MCF 10A (cell line): ENCODE measurements at regions not wholly inside any gene's neighbourhood (a gene's known extent, or its start where the extent isn't known, plus 50 kb on each side); places are given as distances from the start of the nearest gene placed in this dataset.

ENCODE experiments used
- BruUV-seq: library from RNA; stranded (reverse); fragments of 400-500 nt; replicated peaks from 2 replicates; lab custom pipeline; 2021; lab: Mats Ljungman, UMichigan
- CTCF ChIA-PET: fragments of 300-600 bp; sonication (Branson Sonifier 250); formaldehyde crosslinking; extraction: SDS; loops from one replicate; lab custom pipeline; 2021; ENCODE audit warnings: antibody characterized with exemption, inconsistent platforms; lab: Yijun Ruan, JAX
- POLR2A ChIA-PET: fragments of 300-600, 350-650 bp; sonication (Branson Sonifier 250); formaldehyde crosslinking; extraction: SDS; loops from one replicate; lab custom pipeline; 2020; ENCODE audit warnings: antibody characterized with exemption, inconsistent platforms; lab: Yijun Ruan, JAX
- DNase-seq: peaks from one replicate; pipeline ENCODE4 v3.0.0-alpha.2; 2018; ENCODE audit not compliant: unreplicated experiment
- H3K27ac Mint-ChIP-seq: one replicate; pipeline ENCODE4 v1.8.0; 2022; ENCODE audit warnings: mild to moderate bottlenecking, low read depth, mixed read lengths; ENCODE audit not compliant: unreplicated experiment
- H3K27me3 Mint-ChIP-seq: one replicate; pipeline ENCODE4 v1.8.0; 2022; ENCODE audit warnings: mixed read lengths; ENCODE audit not compliant: insufficient read depth, unreplicated experiment
- H3K36me3 Mint-ChIP-seq: one replicate; pipeline ENCODE4 v1.8.0; 2022; ENCODE audit warnings: mild to moderate bottlenecking, moderate library complexity, mixed read lengths; ENCODE audit not compliant: insufficient read depth, unreplicated experiment
- H3K4me1 Mint-ChIP-seq: one replicate; pipeline ENCODE4 v1.8.0; 2022; ENCODE audit warnings: mixed read lengths; ENCODE audit not compliant: insufficient read depth, unreplicated experiment
- H3K4me3 Mint-ChIP-seq: one replicate; pipeline ENCODE4 v1.8.0; 2022; ENCODE audit warnings: mild to moderate bottlenecking, moderate library complexity, mixed read lengths; ENCODE audit not compliant: unreplicated experiment
- H3K9me3 Mint-ChIP-seq: one replicate; pipeline ENCODE4 v1.8.0; 2022; ENCODE audit warnings: mixed read lengths; ENCODE audit not compliant: unreplicated experiment
- intact Hi-C: fragments of 100-400 bp; cut with micrococcal nuclease; formaldehyde crosslinking; loops from 2 replicates; pipeline ENCODE4 v1.14.1; 2022
- TF ChIP-seq, protein P1 (sequence below): fragments of 200-600 bp; IDR thresholded peaks from one replicate; pipeline ENCODE4 v1.8.0; 2022; ENCODE audit warnings: antibody characterized with exemption, mild to moderate bottlenecking; ENCODE audit not compliant: unreplicated experiment

DNA sequence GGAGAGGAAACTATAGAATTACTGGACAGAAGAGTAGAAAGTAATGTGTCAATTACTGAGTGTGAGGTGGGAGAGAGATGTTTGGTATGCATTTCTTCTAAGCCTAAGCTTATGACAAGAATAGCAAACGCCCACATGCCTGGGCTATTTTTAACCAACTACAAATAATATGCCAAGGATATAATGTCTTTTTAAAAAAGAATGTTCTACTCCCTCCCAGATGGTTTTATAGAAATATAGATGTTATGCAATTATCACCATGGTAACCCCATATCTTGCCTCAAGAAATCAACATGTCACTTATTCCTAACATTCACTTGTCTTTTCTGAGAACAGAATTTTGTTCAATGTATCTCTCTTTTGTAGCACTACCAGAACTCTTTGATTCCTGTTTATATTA is 996.7 kb upstream of the CHORDC1 start:
- Mint-ChIP-seq H3K4me1 (peaks cover 19% of the 10 kb centered on the region), H3K27ac (peak overlapping the region; percentile 66), H3K4me3 (no peak overlapping the region), H3K9me3 (no peaks in the 10 kb centered on the region), H3K36me3 (no peaks in the 10 kb centered on the region), H3K27me3 (no peaks in the 10 kb centered on the region)
- DNase-seq: peak; percentile 34
- POLR2A ChIA-PET: interaction anchor here (0.6 kb wide), 1 partner anchor 1691 kb away, joined by 3 read pairs; no protein-coding TSS in a partner anchor
- CTCF ChIA-PET: interaction anchor here (0.6 kb wide), 1 partner anchor 20 kb away, joined by 3 read pairs; no protein-coding TSS in a partner anchor
- TF ChIP-seq, protein P1, sequence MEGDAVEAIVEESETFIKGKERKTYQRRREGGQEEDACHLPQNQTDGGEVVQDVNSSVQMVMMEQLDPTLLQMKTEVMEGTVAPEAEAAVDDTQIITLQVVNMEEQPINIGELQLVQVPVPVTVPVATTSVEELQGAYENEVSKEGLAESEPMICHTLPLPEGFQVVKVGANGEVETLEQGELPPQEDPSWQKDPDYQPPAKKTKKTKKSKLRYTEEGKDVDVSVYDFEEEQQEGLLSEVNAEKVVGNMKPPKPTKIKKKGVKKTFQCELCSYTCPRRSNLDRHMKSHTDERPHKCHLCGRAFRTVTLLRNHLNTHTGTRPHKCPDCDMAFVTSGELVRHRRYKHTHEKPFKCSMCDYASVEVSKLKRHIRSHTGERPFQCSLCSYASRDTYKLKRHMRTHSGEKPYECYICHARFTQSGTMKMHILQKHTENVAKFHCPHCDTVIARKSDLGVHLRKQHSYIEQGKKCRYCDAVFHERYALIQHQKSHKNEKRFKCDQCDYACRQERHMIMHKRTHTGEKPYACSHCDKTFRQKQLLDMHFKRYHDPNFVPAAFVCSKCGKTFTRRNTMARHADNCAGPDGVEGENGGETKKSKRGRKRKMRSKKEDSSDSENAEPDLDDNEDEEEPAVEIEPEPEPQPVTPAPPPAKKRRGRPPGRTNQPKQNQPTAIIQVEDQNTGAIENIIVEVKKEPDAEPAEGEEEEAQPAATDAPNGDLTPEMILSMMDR: no peak
- no TSS peak for BruUV-seq
- intact Hi-C loops: no loop called here

- Mint-ChIP-seq H3K9me3 (peaks cover 8% of the 10 kb centered on the region), H3K27ac (no peak overlapping the region), H3K27me3 (no peaks in the 10 kb centered on the region), H3K4me3 (no peak overlapping the region), H3K36me3 (no peaks in the 10 kb centered on the region), H3K4me1 (no peaks in the 10 kb centered on the region)
- TF ChIP-seq, protein P1: no peak
- no TSS peak for BruUV-seq
- intact Hi-C loops: no loop called here
- ChIA-PET CTCF (no interaction called here), POLR2A (interaction anchor here (0.6 kb wide), 1 partner anchor 122 kb away, joined by 3 read pairs; no protein-coding TSS in a partner anchor)
- no peak for DNase-seq
These were observed 986.9 kb upstream of the CHORDC1 start for GRCh38 chr11:91209751-91210150.

DNA sequence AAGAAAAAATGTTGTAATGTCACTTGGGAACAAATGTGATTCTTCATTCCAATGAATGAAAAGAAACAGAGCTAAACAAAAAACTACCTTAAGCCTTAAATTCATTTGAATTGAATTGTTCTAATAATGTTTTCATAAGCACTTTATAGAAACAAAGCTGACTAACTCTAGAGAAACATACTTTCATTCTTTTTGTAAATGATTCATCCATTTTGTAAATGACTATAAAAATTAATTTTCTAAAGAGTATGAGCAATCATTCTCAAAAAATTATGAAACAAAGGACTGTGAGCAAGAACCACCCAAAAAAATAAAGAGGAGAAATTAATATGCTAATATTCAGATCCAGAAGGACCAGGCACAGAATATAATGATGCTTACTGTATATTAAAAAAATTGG is 986.5 kb upstream of the CHORDC1 start:
- H3K9me3 Mint-ChIP-seq: peaks cover 8% of the 10 kb centered on the region

GRCh38 chr11:91199866-91200265 is 977.0 kb upstream of the CHORDC1 start:
- intact Hi-C loops: no loop called here
- Mint-ChIP-seq H3K4me3 (no peak overlapping the region), H3K27ac (no peak overlapping the region), H3K36me3 (no peaks in the 10 kb centered on the region), H3K4me1 (no peaks in the 10 kb centered on the region), H3K9me3 (no peaks in the 10 kb centered on the region), H3K27me3 (no peaks in the 10 kb centered on the region)
- ChIA-PET POLR2A (no interaction called here), CTCF (interaction anchor here (1.1 to 2.0 kb wide), 4 partner anchors 9 to 560 kb away, joined by 3 to 4 read pairs (median 4); no protein-coding TSS in a partner anchor)
- TF ChIP-seq, protein P1: no peak
- DNase-seq: no peak
- BruUV-seq: no TSS peak

More for the DNA sequence above, 986.5 kb upstream of the CHORDC1 start:
- Mint-ChIP-seq H3K27ac (no peak overlapping the region), H3K27me3 (no peaks in the 10 kb centered on the region), H3K4me3 (no peak overlapping the region), H3K4me1 (no peaks in the 10 kb centered on the region), H3K36me3 (no peaks in the 10 kb centered on the region)
- CTCF ChIA-PET: no interaction called here
- no peak for DNase-seq
- TF ChIP-seq, protein P1: no peak
- intact Hi-C loops: no loop called here
- POLR2A ChIA-PET: no interaction called here
- BruUV-seq: no TSS peak
